ENCODE measurements at regions not wholly inside any gene's neighbourhood (a gene's known extent, or its start where the extent isn't known, plus 50 kb on each side); places are given as distances from the start of the nearest gene placed in this dataset.
"Not testable (repeated sequence)": the region's sequence is repeated elsewhere in the genome, so short reads cannot be mapped to it uniquely, and the experiment has no call there.

GRCh38 chr10:44557596-44558191 lies 172.8 kb upstream of the CXCL12 start:
- no peak for DNase-seq (ENCODE audit: low spot score)
- intact Hi-C loops (cut with DNase I), result no loop called here

DNA sequence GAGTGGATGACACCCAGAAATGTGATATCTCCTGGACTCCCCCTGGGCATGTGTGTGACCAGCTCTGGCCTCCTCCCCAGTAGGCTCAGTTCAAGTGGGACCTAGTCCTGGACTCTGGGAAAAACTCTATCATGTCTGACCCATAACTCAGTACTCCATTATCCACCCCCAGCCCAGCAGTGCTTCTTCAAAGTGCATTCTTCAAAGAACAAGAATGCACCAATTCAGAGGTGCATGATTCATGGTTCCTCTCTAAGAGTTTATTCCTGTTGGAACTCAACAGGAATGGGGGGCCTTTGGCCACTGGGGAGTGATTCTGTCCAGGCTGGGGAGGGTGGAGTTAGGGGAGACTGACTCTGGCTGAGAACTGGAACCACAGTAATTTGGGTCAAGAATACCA lies 173.6 kb upstream of the CXCL12 start:
- DNase-seq (ENCODE audit: low spot score), result no peak
- intact Hi-C loops (cut with DNase I), result no loop called here

DNA sequence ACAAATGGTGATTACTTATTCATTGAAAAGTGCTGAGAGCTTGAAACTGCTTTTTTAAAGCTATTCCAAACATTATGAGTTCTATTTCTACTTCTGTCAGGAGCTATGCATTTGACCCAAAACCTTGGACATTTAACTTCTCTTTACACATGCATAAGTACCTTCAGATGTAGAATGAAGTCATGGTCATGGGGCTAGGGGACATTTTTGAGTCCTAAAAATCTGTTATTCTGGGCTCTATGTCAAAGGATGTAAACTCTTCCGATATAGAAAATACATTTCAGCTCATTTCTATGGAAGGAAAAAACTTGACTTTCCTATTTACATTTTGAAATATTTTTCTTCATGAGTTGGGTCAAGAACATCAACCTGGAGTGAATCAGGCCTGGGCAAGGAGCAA lies 179.5 kb upstream of the CXCL12 start:
- DNase-seq (ENCODE audit: low spot score), result no peak
- intact Hi-C loops (cut with DNase I), result no loop called here

- intact Hi-C loops (cut with DNase I), result no loop called here
- no peak for DNase-seq (ENCODE audit: low spot score)
These were observed 179.9 kb upstream of the CXCL12 start for GRCh38 chr10:44564790-44565189.

DNA sequence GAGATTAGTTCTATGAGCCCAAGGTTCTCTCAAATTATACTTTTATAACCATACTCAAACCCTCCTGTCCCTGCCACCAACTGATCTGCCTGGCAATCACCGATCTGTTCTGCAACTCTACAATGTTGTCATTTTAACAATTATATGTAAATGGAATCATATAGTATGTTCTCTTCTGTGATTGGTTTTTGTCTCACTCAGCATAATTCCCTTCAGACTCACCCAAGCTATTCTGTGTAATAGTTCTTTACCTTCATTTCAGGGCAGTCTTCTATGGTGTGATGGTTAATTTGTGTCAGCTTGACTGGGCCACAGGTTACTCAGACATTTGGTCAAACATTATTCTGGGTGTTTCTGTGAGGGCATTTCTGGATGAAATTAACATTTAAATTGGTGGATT lies 181.9 kb upstream of the CXCL12 start:
- DNase-seq (ENCODE audit: low spot score), result no peak
- intact Hi-C loops (cut with DNase I), result no loop called here

DNA sequence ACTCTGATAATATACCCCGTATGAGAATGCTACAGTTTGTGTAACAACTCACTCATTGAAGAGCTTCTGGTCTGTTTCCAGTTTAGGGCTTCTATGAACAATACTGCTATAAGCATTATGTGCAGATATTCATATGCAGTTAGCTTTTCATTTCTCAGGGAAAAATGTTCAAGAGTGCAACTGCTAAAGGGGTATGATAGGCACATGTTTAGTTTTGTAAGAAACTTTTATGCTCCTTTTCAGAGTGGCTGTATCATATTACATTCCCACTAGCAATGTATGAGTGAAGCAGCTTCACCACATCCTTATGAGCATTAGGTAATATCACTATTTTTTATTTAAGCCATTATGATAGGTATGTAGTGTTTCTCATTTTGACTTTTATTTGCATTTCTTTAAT lies 182.6 kb upstream of the CXCL12 start:
- intact Hi-C loops (cut with DNase I), result no loop called here
- DNase-seq (ENCODE audit: low spot score), result no peak

GRCh38 chr10:44569193-44570091 lies 184.5 kb upstream of the CXCL12 start:
- DNase-seq (ENCODE audit: low spot score), result no peak
- intact Hi-C loops (cut with DNase I), result no loop called here

DNA sequence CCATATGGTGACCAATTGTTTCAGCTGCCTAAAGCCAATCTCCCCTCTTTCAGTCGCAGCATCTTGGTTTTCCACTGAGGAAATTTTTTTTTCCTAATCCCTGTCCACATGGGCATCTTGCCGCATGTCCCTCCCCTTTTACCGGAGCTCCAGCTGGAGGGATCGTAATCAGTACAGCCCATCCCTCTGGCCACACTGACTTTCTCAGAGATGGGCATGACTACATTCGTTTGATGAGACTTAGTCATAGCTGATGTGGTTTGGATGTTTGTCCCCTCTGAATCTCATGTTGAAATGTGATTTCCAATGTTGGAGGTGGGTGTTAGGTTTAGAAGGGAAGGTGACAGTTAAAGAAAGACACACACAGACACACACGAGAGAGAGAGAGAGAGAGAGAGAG lies 186.8 kb upstream of the CXCL12 start:
- no peak for DNase-seq (ENCODE audit: low spot score)
- intact Hi-C loops (cut with DNase I), result no loop called here

- DNase-seq (ENCODE audit: low spot score), result no peak
- intact Hi-C loops (cut with DNase I), result no loop called here
These were observed 187.2 kb upstream of the CXCL12 start for GRCh38 chr10:44572146-44572545.

GRCh38 chr10:44573821-44574220 lies 188.9 kb upstream of the CXCL12 start:
- intact Hi-C loops (cut with DNase I), result no loop called here
- no peak for DNase-seq (ENCODE audit: low spot score)

GRCh38 chr10:44574596-44575480 lies 189.9 kb upstream of the CXCL12 start:
- no peak for DNase-seq (ENCODE audit: low spot score)
- intact Hi-C loops (cut with DNase I), result no loop called here

DNA sequence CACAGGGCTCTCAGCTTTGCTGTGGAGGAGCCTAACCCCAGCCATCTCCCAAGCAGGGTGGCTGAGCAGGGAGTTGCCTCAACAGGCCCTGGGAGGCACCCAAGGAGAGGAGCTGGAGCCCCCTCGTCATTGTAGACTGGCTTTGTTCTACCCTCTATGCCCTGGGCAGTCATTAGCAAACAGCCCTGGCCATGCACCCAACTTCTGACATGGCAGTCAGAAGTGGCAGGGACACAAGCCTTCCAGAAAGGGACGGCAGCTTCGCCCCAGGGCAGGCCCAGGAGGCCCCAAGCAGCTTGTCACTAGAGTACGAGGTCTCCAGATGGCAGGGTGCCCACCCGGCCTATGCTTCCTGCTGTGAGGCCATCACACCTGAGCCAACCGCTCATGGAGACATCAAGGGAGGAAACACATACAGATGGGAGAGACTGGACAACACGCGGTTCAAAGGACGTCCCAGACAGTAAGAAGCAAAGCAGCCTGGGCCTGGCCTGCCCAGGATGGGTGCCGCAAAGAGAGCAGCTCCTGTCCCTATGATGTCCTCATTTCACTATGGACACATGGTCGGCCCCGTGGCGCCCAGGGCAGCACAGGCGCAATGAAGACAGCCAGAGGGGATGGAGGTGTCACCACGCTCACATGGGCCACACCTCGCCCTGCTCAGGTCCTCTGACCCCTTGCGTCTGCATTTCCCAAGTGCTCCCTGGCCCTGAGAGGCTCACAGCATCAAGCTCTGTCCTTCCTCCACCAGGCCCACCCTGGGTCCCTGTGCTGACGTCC lies 190.9 kb upstream of the CXCL12 start:
- DNase-seq (ENCODE audit: low spot score), result no peak
- intact Hi-C loops (cut with DNase I), result no loop called here

GRCh38 chr10:44576702-44577191 lies 191.8 kb upstream of the CXCL12 start:
- intact Hi-C loops (cut with DNase I), result no loop called here
- no peak for DNase-seq (ENCODE audit: low spot score)

DNA sequence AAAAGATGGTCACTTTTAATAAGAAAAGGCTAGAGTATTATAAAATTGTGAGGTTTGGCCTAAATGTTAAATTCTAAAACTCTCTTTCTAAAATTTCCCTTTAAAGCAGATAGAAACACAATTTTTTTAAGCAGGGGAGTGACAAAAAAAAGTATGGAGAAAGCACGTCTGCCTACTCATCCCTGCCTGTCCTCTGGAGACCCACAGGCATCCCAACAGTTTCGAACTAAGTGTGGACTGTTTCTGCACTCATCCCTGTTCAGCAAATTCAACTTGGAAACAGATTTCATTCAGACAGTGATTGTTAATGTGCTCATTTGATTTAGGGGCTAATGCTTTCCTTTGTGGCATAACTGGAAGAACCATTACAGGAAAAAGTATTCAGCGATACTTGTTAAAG lies 192.6 kb upstream of the CXCL12 start:
- DNase-seq (ENCODE audit: low spot score), result no peak
- intact Hi-C loops (cut with DNase I), result no loop called here

GRCh38 chr10:44578271-44578670 lies 193.4 kb upstream of the CXCL12 start:
- no peak for DNase-seq (ENCODE audit: low spot score)

DNA sequence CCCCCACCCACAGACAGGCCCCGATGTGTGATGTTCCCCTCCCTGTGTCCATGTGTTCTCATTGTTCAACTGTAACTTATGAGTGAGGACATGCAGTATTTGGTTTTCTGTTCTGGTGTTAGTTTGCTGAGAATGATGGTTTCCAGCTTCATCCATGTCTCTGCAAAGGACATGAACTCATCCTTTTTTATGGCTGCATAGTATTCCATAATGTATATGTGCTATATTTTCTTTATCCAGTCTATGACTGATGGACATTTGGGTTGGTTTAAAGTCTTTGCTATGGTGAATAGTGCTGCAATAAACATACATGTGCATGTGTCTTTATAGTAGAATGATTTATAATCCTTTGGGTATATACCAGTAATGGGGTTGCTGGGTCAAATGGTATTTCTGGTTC lies 194.1 kb upstream of the CXCL12 start:
- DNase-seq (ENCODE audit: low spot score); intact Hi-C loops (cut with DNase I): not testable (repeated sequence)

More at GRCh38 chr10:44578271-44578670, 193.4 kb upstream of the CXCL12 start:
- intact Hi-C loops (cut with DNase I), result no loop called here

GRCh38 chr10:44581996-44582395 lies 197.1 kb upstream of the CXCL12 start:
- intact Hi-C loops (cut with DNase I), result no loop called here
- no peak for DNase-seq (ENCODE audit: low spot score)

DNA sequence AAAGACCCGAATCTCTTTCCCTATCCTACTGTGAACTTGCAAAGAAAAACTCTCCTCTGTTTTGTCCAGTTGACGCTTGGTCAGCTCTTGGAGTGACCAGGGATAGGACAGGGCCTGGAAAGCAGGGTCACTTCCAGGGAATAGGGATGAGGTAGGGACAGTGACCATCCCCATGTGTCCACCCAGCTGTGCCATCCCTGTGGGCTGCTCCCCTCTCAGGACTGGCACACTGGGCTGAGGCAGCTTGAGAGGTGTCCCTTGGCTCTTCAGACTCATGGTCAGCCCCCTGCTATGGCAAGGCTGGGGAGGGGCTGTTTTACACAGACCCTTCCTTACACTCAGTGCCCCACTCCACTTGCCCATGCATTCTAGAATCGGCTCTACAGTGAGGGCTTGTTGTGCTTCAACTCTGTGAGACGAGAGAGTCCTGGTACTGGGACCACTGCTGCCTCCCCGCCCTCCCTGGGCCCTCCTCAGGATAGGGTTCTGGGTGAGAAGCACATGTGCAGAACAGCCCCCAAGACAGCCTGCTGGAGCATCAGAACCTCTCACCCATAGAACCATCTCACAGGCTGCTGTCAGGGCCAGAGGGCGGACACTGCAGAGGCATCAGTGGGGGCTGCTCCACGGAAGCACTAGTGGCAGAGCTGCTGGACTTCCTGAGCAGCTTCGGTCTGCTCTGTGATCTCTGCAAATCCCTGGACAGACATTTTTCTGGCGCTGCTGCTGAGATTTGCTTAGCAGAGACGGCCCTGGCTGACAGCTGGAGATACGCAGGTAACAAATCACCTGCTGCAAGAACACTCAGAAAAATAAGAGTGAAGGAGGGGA lies 202.8 kb upstream of the CXCL12 start:
- DNase-seq (ENCODE audit: low spot score), result no peak
- intact Hi-C loops (cut with DNase I), result no loop called here

Measured in cardiac septum (tissue), 1 donor.